ENCODE measurements at regions not wholly inside any gene's neighbourhood (a gene's known extent, or its start where the extent isn't known, plus 50 kb on each side); places are given as distances from the start of the nearest gene placed in this dataset.

DNA sequence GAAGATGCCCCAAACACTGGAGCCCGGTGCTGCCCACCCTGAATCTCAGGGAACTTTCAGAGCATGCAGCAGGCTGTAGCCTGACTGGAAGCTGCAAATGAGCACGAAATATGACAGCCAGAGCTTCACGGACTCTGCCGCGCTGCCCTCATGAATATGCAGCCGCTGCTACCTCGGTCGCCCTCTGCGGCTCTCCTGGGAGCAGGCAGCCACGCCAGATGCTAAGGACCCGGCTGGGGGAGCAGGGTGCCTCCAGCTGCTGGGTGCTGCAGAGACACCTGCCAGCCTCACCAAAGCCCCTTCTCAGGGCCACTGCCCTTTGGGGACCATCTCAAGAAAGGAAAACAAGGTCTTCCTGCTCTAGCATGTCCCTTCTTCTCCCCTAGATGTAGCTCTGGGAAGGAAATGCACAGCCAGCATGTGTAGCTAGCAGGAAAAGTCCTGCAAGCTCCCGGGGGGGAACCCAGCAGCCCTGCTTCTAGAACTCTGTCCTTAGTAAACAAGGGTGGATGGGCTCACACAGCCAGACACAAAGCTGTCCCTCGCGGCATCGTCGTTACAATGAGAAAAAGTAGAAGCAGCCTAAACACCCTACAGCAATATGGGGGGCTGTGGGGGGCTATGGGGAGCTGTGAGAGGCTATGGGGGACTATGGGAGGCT is 56.8 kb upstream of the OLFM1 start:
- TF ChIP-seq EZH2phosphoT487 (IDR thresholded peaks at IDR 0.05; ENCODE audit: borderline replicate concordance, low read length) = no peak
- TF ChIP-seq EZH2 (IDR thresholded peaks at IDR 0.05; ENCODE audit: low read length, unreplicated experiment) = no peak
- TF ChIP-seq, protein P1, sequence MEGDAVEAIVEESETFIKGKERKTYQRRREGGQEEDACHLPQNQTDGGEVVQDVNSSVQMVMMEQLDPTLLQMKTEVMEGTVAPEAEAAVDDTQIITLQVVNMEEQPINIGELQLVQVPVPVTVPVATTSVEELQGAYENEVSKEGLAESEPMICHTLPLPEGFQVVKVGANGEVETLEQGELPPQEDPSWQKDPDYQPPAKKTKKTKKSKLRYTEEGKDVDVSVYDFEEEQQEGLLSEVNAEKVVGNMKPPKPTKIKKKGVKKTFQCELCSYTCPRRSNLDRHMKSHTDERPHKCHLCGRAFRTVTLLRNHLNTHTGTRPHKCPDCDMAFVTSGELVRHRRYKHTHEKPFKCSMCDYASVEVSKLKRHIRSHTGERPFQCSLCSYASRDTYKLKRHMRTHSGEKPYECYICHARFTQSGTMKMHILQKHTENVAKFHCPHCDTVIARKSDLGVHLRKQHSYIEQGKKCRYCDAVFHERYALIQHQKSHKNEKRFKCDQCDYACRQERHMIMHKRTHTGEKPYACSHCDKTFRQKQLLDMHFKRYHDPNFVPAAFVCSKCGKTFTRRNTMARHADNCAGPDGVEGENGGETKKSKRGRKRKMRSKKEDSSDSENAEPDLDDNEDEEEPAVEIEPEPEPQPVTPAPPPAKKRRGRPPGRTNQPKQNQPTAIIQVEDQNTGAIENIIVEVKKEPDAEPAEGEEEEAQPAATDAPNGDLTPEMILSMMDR (conservative IDR thresholded peaks at IDR 0.05; ENCODE audit: low read depth, low read length) = no peak
- no peaks in the 10 kb centered on the region for H3K36me3 ChIP-seq (ENCODE audit: low read depth, low read length)
- intact Hi-C loops (cut with micrococcal nuclease) = no loop called here
- H3K79me2 ChIP-seq (ENCODE audit: low read length) = no peaks in the 10 kb centered on the region
- H3K27me3 ChIP-seq (ENCODE audit: low read length) = no peaks in the 10 kb centered on the region
- ChIA-PET POLR2A (ENCODE audit: unreplicated experiment) (no interaction called here), CTCF (no interaction called here)
- no peak overlapping the region for H2AFZ ChIP-seq (ENCODE audit: low read length)
- H3F3A ChIP-seq (ENCODE audit: low read length, unreplicated experiment) = no peaks in the 10 kb centered on the region
- no TSS peak for BruUV-seq (replicated peaks)
- no peak for ATAC-seq
- H3K4me2 ChIP-seq (ENCODE audit: low read length) = no peak overlapping the region
- H4K20me1 ChIP-seq (ENCODE audit: low read length) = no peaks in the 10 kb centered on the region
- no peak overlapping the region for H3K9ac ChIP-seq (ENCODE audit: low read length)
- DNase-seq = no peak
- no peak overlapping the region for H3K4me3 ChIP-seq (ENCODE audit: low read length)
- H3K27ac ChIP-seq (ENCODE audit: low read length) = no peak overlapping the region
- no peaks in the 10 kb centered on the region for H3K9me2 ChIP-seq (replicated peaks; ENCODE audit: low read length)
- no peaks in the 10 kb centered on the region for H3K9me3 ChIP-seq (ENCODE audit: low read length)
- no peaks in the 10 kb centered on the region for H3K4me1 ChIP-seq (ENCODE audit: insufficient read depth, low read length)

DNA sequence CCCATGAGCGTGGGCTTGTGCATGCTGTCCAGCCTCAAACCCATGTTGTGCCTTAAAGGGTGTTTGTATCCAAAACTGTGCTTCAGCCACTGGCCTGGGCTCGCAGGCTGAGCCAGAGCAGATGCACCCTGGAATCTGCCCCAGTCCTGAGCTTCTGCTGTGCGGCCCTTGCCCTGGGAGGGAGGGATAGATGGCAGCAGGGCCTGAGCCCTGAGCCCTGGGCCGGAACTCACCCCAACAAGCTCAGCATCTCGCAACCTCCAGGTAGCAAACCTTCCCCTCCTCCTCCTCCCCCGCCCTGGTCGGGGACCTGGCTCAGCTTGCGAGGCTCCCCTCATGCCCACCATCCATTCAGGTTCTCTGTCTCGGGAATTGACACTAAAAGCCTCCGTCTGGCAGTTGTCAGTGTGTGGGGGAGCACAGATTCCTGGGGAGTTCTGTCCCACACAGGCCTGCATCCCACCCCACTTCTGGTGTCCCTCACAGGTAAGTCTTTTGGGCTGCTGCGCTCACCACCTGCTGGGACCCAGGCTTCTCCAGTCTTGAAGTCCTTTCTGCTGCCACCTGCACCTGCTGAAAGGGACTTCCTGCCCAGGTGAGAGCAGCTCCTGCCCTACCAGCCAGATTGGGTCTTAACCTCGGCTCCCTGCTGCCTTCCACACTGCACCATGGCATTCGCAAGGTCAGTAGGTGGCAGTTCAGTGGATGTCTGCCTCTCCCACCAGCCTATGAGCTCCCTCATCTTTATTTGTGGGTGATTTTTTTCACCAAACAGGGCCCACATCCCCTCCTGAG is 55.2 kb upstream of the OLFM1 start:
- POLR2A ChIA-PET (ENCODE audit: unreplicated experiment) = no interaction called here
- Histone ChIP-seq H2AFZ (ENCODE audit: low read length) (no peak overlapping the region), H3K9me3 (ENCODE audit: low read length) (no peaks in the 10 kb centered on the region), H3K4me3 (ENCODE audit: low read length) (no peak overlapping the region), H3K27me3 (ENCODE audit: low read length) (no peaks in the 10 kb centered on the region), H3K9ac (ENCODE audit: low read length) (no peak overlapping the region), H3K4me2 (ENCODE audit: low read length) (no peak overlapping the region), H3K27ac (ENCODE audit: low read length) (no peak overlapping the region), H3F3A (ENCODE audit: low read length, unreplicated experiment) (no peaks in the 10 kb centered on the region), H3K79me2 (ENCODE audit: low read length) (no peaks in the 10 kb centered on the region), H4K20me1 (ENCODE audit: low read length) (no peaks in the 10 kb centered on the region), H3K9me2 (replicated peaks; ENCODE audit: low read length) (no peaks in the 10 kb centered on the region), H3K4me1 (ENCODE audit: insufficient read depth, low read length) (no peaks in the 10 kb centered on the region), H3K36me3 (ENCODE audit: low read depth, low read length) (no peaks in the 10 kb centered on the region)
- intact Hi-C loops (cut with micrococcal nuclease) = no loop called here
- TF ChIP-seq, protein P1 (conservative IDR thresholded peaks at IDR 0.05; ENCODE audit: low read depth, low read length) = no peak
- TF ChIP-seq EZH2phosphoT487 (IDR thresholded peaks at IDR 0.05; ENCODE audit: borderline replicate concordance, low read length) = no peak
- TF ChIP-seq EZH2 (IDR thresholded peaks at IDR 0.05; ENCODE audit: low read length, unreplicated experiment) = no peak
- ATAC-seq (no peak), DNase-seq (no peak)
- no TSS peak for BruUV-seq (replicated peaks)
- CTCF ChIA-PET = no interaction called here

DNA sequence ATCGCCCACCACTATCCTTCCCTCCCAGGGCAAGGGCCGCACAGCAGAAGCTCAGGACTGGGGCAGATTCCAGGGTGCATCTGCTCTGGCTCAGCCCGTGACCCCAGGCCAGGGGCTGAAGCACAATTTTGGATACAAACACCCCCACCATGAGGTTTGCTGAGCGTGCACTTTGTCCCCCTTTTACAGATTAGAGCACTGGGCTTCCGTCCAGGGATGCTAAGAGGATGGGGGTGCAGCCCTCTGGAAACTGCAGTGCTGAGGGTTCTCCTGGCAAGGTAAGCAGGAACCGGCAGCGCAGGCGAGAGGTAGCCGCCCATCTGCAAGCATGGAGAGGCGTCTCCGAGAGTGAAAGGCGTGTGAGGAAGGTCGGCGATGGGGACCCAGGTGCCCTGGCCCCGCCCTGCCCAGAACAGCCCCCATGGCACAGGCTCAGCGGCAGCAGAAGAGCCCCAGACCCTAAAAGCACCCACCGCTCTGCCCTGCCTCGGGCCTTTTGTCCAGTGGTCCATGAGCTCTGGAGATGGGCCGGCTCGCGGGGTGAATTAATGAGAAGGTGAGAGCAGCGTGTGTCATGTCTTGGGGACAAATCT is 54.5 kb upstream of the OLFM1 start:
- H3K9ac ChIP-seq (ENCODE audit: low read length) = no peak overlapping the region
- H3K4me2 ChIP-seq (ENCODE audit: low read length) = no peak overlapping the region
- no peak for ATAC-seq
- no peak overlapping the region for H3K27ac ChIP-seq (ENCODE audit: low read length)
- no TSS peak for BruUV-seq (replicated peaks)
- intact Hi-C loops (cut with micrococcal nuclease) = no loop called here
- no peaks in the 10 kb centered on the region for H3K36me3 ChIP-seq (ENCODE audit: low read depth, low read length)
- no peak overlapping the region for H2AFZ ChIP-seq (ENCODE audit: low read length)
- no peaks in the 10 kb centered on the region for H3K79me2 ChIP-seq (ENCODE audit: low read length)
- ChIA-PET CTCF (no interaction called here), POLR2A (ENCODE audit: unreplicated experiment) (no interaction called here)
- no peaks in the 10 kb centered on the region for H3F3A ChIP-seq (ENCODE audit: low read length, unreplicated experiment)
- no peak for DNase-seq
- H3K27me3 ChIP-seq (ENCODE audit: low read length) = no peaks in the 10 kb centered on the region
- H4K20me1 ChIP-seq (ENCODE audit: low read length) = no peaks in the 10 kb centered on the region
- H3K4me3 ChIP-seq (ENCODE audit: low read length) = no peak overlapping the region
- no peaks in the 10 kb centered on the region for H3K4me1 ChIP-seq (ENCODE audit: insufficient read depth, low read length)
- H3K9me2 ChIP-seq (replicated peaks; ENCODE audit: low read length) = no peaks in the 10 kb centered on the region
- H3K9me3 ChIP-seq (ENCODE audit: low read length) = no peaks in the 10 kb centered on the region
- TF ChIP-seq, protein P1 (conservative IDR thresholded peaks at IDR 0.05; ENCODE audit: low read depth, low read length) = no peak

Measured in PC-3 (cell line).